ENCODE measurements at regions not wholly inside any gene's neighbourhood (a gene's known extent, or its start where the extent isn't known, plus 50 kb on each side); places are given as distances from the start of the nearest gene placed in this dataset.
"Not testable (repeated sequence)": the region's sequence is repeated elsewhere in the genome, so short reads cannot be mapped to it uniquely, and the experiment has no call there.

- no peak for DNase-seq (ENCODE audit: low read depth in 2 of 2)
Measured at GRCh38 chr6:11326116-11326515, 93.6 kb upstream of the NEDD9 start.

DNA sequence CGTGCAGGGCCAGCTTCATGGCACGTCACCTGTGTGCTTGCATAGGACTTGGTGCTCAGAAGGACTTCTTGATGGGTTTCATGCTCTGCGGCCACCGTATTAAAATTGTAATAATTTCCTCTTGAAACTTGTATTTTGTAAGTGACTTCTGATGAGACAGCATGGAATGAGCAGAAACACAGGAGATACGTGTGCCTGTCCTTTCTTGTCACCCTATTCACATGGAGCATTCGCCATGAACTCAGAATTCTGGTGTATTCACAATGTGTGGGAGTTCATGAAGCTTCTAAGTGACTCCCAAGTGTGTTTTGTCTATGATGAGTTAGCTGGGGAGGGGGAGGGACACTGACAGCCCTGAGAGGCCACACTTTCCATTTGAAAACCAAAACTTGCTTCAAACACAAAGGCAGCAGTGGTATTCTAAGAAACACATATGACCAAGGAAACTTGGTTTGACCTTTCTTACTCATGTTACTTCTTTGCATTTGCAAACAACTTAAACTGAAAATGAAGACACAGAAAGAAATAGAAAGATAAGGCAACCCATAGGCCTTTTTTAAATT lies 92.1 kb upstream of the NEDD9 start:
- no peak for DNase-seq (ENCODE audit: low read depth in 2 of 2)

DNA sequence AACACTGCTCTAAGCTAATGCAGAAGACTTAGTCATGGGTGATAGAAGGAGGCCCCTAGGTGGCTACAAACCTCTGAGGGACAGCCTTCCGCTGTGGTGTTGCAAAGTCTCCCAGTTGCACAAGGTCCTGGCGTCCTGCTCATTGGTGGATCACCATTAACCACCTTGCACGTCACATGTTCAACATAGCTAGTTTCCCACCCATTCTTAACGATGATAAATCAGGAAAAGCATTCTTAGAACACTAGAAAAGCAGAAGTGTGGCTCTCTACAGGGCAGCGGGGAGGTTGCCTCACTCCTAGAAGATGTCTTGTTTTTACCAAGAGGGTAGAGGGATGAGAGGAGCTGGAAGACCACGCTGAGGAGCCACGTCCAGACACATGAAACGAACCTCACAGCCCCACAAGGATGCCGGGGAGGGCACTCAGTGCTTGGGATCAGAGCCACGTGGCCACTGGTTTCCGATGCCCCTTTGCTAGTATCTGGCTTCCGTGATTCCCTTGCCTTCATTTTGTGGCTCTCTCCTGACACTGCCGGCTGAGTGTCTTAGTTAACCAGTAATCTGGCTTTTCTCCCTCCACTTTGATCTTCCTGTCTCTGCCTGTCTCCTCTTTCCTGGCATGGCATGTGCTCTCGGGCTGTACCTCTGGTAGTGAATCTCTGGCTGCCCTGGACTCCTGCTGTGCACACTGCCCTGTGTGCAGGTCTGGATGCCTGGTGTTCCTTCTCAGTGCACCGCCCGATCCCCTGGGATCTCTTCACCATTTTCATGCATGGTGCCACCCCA lies 91.4 kb upstream of the NEDD9 start:
- DNase-seq (ENCODE audit: low read depth in 2 of 2), result no peak

- DNase-seq (ENCODE audit: low read depth in 2 of 2), result no peak
Measured at GRCh38 chr6:11322252-11322885, 89.9 kb upstream of the NEDD9 start.

DNA sequence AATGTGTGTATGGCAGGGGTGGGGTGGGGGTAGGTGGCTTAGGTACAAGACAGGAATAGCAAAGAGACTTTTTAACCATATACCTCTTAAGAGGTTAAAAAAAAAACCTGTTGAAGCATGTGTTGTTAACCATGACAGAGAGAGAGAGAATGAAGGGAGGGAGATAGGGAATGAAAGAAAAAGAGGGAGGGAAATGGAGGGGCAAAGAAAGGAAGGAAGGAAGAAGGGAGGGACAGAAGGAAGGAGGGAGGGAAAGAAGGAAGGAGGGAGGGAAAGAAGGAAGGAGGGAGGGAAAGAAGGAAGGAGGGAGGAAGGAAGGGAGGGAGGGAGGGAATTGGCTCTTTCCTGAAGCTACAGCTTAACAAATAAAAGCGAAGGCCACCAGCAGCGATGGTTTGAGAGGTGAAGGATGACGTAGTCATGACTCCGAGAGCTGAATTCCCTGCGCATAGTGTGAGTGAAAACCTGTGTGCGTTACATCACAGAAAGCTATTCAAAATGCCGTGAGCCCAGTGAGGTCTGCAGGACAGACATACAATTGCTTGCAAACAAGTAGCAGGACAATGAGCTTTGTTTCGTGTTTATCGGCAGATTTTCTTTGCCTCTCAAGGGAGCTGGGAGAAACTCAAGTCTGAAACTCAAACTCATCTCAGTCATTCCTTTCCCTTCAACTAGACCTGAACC lies 88.6 kb upstream of the NEDD9 start:
- DNase-seq (ENCODE audit: low read depth in 2 of 2), result no peak

DNA sequence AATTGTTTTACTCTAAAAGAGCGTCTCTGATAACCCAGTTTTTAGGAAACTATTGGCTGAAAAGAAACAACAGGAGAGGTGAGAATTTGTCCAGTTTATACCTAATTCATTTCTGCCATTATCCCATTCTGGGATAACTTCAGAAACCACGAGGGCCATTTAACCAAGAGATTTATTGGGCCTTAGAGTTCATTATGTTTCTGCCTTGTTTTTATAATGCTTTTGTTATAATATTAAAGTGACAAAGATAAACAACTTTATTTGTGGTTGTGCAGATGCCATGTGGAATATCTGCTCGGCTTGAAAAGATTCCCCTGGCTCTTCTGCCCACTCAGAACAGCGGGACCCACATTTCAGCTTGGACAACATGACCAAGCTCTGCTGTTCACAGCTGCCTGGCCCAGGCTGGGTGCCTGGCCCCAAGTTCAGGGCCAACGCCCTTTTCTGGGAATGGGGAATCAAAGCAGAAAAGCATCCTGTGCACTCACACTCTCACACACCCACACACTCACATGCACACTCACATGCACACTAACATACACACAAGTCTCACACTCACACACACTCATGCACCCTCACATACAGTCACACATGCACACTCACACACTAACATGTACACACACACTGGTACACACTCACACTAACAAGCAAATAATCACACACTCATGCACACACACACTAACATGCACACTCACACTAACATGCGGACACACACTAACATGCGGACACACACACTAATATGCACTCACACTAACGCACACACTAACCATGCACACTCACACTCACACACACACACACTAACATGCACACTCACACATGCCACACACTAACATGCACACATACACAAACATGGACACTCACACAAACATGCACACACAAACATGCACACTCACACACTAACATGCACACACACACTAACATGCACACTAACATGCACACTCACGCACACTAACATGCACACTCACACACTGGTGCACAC lies 86.7 kb upstream of the NEDD9 start:
- DNase-seq (ENCODE audit: low read depth in 2 of 2), result no peak

DNA sequence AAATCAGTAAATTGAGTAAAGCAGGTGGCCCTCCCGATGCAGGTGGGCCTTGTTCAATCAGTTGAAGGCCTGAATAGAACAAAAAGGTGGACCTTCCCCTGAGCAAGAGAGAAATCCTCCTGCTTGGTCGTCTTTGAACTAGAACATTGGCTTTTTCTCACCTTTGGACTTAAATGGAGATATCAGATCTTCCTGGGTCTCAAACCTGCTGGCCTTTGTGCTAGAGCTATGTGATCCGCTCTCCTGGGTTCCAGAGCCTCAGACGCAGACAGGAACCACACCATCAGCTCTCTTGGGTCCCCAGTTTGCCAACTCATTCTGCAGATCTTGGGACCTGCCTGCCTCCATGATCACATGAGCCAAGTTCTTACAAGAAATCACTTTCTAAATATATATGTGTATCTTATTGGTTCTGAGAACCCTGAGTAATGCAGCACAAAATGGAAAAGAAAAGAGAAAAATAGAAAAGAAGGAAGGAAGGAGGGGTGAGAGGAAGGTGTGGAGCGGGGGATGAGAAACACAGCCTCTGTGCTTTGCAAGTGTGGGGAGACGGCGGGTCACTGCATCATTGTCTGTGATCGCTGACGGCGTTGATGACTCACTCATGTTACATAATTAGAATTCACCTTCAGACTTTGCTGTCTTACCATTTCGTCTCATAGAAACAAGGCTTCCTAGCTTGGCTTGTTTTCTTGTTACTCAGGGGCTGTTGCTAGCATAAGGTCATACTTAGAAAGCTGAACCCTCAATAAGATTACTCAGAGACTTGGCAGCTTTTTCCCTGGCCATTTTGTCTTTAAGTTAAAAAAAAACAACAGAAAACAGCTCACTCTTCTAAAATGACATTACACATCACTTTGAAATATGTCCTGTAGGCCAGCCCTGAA lies 85.7 kb upstream of the NEDD9 start:
- peak; percentile 40 to 45 for DNase-seq (ENCODE audit: low read depth in 2 of 2)

DNA sequence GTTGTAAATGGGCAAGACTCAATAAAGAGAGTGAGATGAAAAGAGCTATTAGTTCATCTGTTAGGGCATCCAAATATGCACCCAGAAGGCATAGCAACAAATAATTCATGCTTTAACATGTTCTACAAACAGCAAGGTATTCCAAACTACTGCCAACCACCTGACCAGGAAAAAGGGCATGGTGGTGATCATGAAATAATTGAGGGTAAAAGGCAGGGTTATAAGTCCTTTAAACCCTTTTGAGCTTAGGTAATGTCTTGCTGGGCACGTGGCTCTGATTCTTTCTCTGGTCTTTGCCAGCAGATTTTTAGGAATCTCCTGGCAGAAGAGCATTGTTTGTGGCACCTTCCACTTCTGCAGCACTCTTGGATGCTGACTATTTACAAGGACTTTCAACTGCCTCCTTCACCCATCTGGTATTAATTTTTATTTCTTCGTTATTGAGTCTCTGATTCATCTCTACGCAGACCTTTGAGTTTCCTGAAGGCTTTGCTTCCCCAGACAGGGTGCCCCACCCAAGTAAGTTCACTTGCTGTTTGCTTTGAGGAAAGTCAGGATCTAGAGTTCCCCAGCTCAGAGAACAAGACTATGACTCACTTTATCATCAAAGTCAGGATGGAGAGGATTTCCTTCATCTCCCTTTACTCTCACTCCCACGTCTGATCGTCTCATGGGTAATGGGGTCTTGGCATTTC lies 83.4 kb upstream of the NEDD9 start:
- no peak for DNase-seq (ENCODE audit: low read depth in 2 of 2)

DNA sequence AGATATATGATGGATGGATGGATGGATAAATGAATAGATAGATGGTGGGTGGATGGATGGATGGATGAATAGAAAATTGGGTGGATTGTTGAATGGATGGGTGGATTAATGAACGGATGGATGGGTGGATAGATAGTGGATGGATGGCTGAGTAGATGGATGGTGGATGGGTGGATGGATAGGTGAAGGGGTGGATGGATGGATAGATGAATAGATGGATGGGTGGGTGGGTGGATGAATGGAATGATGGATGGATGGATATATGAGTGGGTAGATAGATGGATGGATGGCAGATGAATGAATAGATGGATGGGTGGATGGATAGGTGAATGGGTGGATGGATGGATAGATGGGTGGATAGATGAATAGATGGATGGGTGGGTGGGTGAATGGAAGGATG lies 80.7 kb upstream of the NEDD9 start:
- no peak for DNase-seq (ENCODE audit: low read depth in 2 of 2)

GRCh38 chr6:11311970-11312369 lies 79.5 kb upstream of the NEDD9 start:
- no peak for DNase-seq (ENCODE audit: low read depth in 2 of 2)

DNA sequence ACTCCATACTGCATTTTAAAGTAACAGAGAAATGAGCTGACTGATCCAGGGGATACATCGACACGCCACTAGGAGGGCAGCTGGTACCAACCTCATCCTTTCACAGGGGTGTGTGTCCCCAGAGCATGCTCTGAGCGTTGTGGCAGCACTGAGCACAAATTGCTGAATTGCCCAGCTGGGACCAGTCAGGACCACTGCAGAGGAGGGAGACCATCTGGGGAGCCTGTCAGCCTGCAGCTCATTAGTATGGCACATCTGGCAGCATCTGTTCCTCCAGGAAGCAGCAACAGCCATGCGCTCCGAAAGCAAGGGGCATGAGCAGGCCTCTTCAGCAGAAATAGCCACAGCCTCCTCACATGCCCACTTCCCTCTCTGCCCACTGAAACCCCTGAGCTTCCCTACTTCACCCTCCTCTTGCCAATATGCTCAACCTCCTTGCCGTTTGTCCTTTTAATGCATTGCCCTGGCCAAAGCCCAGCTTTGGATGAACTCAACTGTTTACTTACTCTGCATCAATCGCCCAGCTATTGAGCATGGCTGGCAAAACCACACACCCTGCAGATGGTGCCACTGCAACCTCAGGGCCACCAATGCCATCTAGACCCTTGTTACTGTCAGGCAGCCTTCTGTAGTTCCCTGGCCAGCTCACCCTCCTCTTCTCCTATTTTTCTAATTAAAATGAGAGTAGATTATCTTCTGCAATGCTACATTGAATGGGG lies 77.6 kb upstream of the NEDD9 start:
- DNase-seq (ENCODE audit: low read depth in 2 of 2), result no peak

- DNase-seq (ENCODE audit: low read depth in 2 of 2), result no peak
Measured at GRCh38 chr6:11307226-11307625, 74.8 kb upstream of the NEDD9 start.

- DNase-seq (ENCODE audit: low read depth in 2 of 2), result no peak
Measured at GRCh38 chr6:11304946-11305345, 72.5 kb upstream of the NEDD9 start.

GRCh38 chr6:11299876-11300428 lies 67.5 kb upstream of the NEDD9 start:
- not testable (repeated sequence) for DNase-seq (ENCODE audit: low read depth in 2 of 2)

GRCh38 chr6:11299421-11299784 lies 66.9 kb upstream of the NEDD9 start:
- not testable (repeated sequence) for DNase-seq (ENCODE audit: low read depth in 2 of 2)

DNA sequence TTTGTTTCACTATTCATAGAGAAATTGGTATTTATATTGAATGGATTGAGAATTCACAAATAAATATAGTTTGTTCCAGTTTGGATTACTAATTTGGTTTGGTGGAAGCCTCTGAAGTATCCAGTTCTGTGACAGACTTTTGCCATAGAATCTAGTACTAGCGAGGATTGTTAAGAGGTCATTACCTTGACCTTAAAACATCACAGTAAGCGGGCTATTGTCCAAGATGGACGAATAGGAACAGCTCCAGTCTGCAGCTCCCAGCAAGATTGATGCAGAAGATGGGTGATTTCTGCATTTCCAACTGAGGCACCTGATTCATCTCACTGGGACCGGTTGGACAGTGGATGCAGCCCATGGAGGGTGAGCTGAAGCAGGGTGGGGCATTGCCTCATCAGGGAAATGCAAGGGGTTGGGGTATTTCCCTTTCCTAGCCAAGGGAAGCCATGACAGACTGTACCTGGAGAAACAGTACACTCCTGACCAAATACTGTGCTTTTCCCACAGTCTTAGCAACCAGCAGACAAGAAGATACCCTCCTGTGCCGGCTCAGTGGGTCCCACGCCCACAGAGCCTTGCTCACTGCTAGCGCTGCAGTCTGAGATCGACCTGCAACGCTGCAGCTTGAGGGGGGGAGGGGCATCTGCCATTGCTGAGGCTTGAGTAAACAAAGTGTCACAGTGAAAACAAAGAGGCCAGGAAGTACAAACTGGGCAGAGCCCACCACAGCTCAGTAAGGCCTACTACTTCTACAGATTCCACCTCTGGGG lies 66.4 kb upstream of the NEDD9 start:
- no peak for DNase-seq (ENCODE audit: low read depth in 2 of 2)

DNA sequence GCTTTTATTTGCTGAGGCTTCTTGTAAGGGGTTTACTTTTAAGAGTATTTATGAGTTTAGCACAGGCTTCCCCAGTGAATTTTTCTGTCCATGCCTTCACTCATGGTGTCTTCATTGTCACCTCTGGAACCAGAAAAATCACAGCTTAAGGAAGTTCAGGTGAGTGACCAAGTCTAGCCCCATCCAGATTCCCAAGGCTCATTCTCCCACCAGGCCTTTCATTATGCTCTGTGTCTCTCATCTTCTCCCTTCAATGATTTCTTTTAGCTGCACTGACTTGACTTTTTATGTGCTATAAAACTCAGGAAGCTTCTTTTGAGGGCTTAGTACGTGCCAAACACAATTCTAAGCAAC lies 64.9 kb upstream of the NEDD9 start:
- no peak for DNase-seq (ENCODE audit: low read depth in 2 of 2)
